ENCODE measurements at regions not wholly inside any gene's neighbourhood (a gene's known extent, or its start where the extent isn't known, plus 50 kb on each side); places are given as distances from the start of the nearest gene placed in this dataset.

DNA sequence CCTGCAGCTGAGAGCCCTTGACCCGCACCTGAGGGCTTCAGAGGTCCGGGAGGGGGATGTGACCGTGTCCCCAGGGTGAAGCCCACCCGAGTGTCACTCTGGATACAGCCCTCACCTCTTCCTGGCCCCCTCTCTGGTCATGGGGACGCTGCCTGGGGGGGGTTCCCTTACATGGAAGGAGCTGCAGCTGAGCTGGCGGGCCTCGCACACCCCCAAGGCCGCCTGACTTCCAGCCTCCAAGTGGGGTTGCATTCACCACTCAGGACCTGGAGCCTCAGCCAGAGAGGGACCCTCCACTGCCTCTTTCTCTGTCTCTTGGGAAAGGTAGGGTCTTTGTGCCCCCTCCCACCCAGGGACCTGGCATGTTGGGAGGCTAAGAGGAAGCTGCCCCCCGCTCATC is 284.6 kb downstream of the SEC14L1 start:
- Histone ChIP-seq H3K4me3 (ENCODE audit: severe bottlenecking) (no peak overlapping the region), H3K4me1 (ENCODE audit: insufficient read depth, poor library complexity, severe bottlenecking) (peaks cover 83% of the 10 kb centered on the region), H3K9me3 (ENCODE audit: severe bottlenecking) (no peaks in the 10 kb centered on the region), H3K27ac (ENCODE audit: poor library complexity, severe bottlenecking) (peak overlapping the region; percentile 95), H3K27me3 (ENCODE audit: insufficient read depth, poor library complexity, severe bottlenecking) (no peaks in the 10 kb centered on the region), H3K36me3 (ENCODE audit: low read depth) (peaks cover 15% of the 10 kb centered on the region)
- TF ChIP-seq, protein P1, sequence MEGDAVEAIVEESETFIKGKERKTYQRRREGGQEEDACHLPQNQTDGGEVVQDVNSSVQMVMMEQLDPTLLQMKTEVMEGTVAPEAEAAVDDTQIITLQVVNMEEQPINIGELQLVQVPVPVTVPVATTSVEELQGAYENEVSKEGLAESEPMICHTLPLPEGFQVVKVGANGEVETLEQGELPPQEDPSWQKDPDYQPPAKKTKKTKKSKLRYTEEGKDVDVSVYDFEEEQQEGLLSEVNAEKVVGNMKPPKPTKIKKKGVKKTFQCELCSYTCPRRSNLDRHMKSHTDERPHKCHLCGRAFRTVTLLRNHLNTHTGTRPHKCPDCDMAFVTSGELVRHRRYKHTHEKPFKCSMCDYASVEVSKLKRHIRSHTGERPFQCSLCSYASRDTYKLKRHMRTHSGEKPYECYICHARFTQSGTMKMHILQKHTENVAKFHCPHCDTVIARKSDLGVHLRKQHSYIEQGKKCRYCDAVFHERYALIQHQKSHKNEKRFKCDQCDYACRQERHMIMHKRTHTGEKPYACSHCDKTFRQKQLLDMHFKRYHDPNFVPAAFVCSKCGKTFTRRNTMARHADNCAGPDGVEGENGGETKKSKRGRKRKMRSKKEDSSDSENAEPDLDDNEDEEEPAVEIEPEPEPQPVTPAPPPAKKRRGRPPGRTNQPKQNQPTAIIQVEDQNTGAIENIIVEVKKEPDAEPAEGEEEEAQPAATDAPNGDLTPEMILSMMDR (IDR thresholded peaks at IDR 0.05; ENCODE audit: poor library complexity, severe bottlenecking) = no peak
- no peak for DNase-seq (ENCODE audit: low spot score)
- ATAC-seq (ENCODE audit: low read depth) = no peak

DNA sequence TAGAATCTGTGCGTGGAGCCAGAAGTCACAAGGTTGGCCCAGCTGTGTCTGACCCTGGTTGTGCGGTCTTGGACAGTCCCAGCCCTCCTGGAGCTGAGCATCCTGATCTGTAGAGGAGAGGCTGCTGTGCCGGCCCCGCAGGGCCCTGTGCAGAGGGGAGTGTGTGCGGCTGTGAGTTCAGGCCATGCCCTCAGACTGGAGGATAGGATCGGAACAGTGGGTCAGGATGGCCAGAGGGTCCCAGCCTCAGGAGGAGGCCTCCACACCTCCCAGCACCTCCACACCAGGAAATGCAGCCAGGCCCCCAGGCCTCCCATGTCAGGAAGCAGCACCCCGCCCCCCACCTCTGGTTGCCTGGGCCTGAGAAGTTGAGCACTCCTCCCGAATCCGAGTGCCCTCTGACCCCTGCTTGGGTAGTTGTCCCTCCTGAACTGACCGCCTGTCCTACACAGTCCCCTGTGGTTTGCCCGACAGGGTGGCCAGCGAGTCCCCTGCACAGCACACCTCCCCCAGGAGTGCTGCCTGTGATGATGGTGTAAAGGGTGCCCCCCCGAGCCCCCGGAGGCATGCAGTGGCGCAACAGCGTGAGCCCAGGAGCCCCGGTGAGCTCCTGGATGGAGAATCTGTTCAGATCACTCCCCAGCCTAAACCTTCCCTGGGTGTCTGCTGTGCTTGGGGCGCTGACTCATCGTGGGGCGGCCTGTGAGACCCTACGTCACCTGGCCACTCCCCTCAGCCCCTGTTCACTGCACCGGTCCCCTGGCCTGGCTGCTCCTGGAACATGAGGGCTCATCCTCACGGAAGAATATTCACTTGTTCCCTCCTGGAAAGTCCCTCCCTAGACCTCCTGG is 285.2 kb downstream of the SEC14L1 start:
- H3K4me3 ChIP-seq (ENCODE audit: severe bottlenecking) = no peak overlapping the region
- peaks cover 80% of the 10 kb centered on the region for H3K4me1 ChIP-seq (ENCODE audit: insufficient read depth, poor library complexity, severe bottlenecking)
- H3K9me3 ChIP-seq (ENCODE audit: severe bottlenecking) = no peaks in the 10 kb centered on the region
- peaks cover 18% of the 10 kb centered on the region for H3K36me3 ChIP-seq (ENCODE audit: low read depth)
- TF ChIP-seq, protein P1 (IDR thresholded peaks at IDR 0.05; ENCODE audit: poor library complexity, severe bottlenecking) = no peak
- ATAC-seq (ENCODE audit: low read depth) (peak; percentile 58), DNase-seq (ENCODE audit: low spot score) (peak; percentile 95)
- H3K27me3 ChIP-seq (ENCODE audit: insufficient read depth, poor library complexity, severe bottlenecking) = no peaks in the 10 kb centered on the region
- H3K27ac ChIP-seq (ENCODE audit: poor library complexity, severe bottlenecking) = peak overlapping the region; percentile 95

DNA sequence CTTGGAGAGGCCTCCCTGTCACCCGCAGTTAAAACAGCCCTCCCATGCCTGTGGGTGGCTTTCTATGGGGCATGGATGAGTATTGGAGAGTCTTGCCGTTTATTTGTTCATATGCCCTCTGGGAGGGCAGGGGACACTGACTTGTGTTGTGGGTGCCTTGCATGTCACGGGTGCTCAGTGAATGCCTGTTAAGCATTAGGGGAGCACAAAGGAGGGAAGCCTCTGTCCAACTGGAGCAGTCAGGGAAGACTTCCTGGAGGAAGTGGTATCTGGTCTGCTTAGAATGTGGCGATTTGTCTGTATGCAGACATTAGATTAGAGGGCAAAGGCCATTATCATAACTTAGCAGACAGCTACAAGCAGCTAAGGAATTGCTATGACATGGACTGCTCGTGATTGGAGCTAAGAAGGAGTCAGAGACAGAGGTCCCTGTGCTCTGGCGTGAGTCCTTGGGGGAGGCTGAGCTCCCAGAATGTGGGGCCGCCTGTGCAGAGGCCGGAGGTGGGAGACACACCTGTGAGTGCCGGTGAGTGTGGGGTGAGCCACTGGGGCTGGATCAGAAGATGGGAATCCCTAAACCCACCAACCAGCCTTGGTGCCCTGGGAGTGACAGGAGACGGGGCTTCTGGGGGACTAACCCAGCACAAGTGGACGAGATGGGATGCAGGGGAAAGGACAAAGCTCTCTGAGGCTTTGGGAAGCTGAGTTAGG is 286.1 kb downstream of the SEC14L1 start:
- no peak for DNase-seq (ENCODE audit: low spot score)
- TF ChIP-seq, protein P1 (IDR thresholded peaks at IDR 0.05; ENCODE audit: poor library complexity, severe bottlenecking) = no peak
- Histone ChIP-seq H3K27me3 (ENCODE audit: insufficient read depth, poor library complexity, severe bottlenecking) (no peaks in the 10 kb centered on the region), H3K27ac (ENCODE audit: poor library complexity, severe bottlenecking) (peak overlapping the region; percentile 95), H3K4me1 (ENCODE audit: insufficient read depth, poor library complexity, severe bottlenecking) (peaks cover 72% of the 10 kb centered on the region), H3K36me3 (ENCODE audit: low read depth) (peaks cover 18% of the 10 kb centered on the region), H3K4me3 (ENCODE audit: severe bottlenecking) (no peak overlapping the region), H3K9me3 (ENCODE audit: severe bottlenecking) (no peaks in the 10 kb centered on the region)
- no peak for ATAC-seq (ENCODE audit: low read depth)

DNA sequence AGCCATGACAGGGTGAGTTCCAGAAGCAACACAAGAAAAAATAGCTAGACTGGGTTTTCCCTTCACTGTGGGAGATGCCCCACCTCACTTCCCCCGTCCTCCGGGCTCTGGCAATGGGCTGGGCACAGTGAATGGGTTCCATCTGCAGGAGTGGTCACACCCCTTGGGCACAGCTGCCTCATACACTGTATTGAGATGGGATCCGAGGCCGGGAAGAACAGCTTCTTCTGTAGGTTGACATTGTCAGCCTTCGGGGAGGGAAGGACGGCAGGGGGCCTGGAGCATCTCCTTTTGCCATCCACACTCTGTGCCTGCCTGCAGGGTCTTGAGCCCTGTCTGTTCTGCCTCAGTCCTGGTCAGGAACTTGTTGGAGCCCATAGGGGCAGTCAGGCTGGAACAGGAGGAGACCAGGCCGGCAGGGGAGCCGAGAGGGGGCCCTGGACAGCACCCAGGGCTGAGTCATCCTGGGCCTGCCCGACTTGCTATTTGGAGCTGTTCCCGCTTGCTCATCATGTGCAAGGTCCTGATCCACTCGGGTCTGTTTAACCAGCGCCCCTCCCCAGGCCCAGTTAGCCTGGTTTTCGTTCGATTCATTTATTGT is 286.7 kb downstream of the SEC14L1 start:
- Histone ChIP-seq H3K36me3 (ENCODE audit: low read depth) (peaks cover 18% of the 10 kb centered on the region), H3K4me1 (ENCODE audit: insufficient read depth, poor library complexity, severe bottlenecking) (peaks cover 65% of the 10 kb centered on the region)

More for the DNA sequence above, 286.7 kb downstream of the SEC14L1 start:
- no peak for DNase-seq (ENCODE audit: low spot score)
- peak; percentile 49 for ATAC-seq (ENCODE audit: low read depth)
- Histone ChIP-seq H3K27me3 (ENCODE audit: insufficient read depth, poor library complexity, severe bottlenecking) (no peaks in the 10 kb centered on the region), H3K9me3 (ENCODE audit: severe bottlenecking) (no peaks in the 10 kb centered on the region), H3K27ac (ENCODE audit: poor library complexity, severe bottlenecking) (peak overlapping the region; percentile 95), H3K4me3 (ENCODE audit: severe bottlenecking) (no peak overlapping the region)
- TF ChIP-seq, protein P1 (IDR thresholded peaks at IDR 0.05; ENCODE audit: poor library complexity, severe bottlenecking) = no peak

Data from RWPE2 (cell line).